ENCODE measurements at regions not wholly inside any gene's neighbourhood (a gene's known extent, or its start where the extent isn't known, plus 50 kb on each side); places are given as distances from the start of the nearest gene placed in this dataset.

DNA sequence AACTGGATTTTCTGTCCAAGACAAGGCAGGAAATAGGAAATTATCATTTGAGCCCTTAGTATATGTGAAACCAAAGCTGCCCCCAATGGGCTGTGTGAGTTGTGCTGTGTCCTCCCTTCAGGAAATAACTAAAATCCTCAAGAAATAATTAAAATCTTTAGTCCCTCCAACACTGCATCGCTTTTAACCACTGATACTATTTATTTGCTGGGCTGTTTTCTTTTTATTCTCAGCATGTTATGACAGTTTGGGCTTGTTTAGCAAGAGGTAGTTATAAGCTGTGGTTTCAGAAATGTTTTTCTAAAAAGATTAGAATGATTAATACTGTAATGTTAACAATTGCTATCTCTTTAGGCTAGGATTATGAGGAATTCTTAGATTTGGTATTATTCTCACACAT is 187.0 kb upstream of the KCNN2 start:
- TF ChIP-seq, protein P1, sequence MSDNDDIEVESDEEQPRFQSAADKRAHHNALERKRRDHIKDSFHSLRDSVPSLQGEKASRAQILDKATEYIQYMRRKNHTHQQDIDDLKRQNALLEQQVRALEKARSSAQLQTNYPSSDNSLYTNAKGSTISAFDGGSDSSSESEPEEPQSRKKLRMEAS (IDR thresholded peaks at IDR 0.05), result no peak
- TF ChIP-seq, protein P2, sequence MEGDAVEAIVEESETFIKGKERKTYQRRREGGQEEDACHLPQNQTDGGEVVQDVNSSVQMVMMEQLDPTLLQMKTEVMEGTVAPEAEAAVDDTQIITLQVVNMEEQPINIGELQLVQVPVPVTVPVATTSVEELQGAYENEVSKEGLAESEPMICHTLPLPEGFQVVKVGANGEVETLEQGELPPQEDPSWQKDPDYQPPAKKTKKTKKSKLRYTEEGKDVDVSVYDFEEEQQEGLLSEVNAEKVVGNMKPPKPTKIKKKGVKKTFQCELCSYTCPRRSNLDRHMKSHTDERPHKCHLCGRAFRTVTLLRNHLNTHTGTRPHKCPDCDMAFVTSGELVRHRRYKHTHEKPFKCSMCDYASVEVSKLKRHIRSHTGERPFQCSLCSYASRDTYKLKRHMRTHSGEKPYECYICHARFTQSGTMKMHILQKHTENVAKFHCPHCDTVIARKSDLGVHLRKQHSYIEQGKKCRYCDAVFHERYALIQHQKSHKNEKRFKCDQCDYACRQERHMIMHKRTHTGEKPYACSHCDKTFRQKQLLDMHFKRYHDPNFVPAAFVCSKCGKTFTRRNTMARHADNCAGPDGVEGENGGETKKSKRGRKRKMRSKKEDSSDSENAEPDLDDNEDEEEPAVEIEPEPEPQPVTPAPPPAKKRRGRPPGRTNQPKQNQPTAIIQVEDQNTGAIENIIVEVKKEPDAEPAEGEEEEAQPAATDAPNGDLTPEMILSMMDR (IDR thresholded peaks at IDR 0.05 in 2 of 3, conservative IDR thresholded peaks at IDR 0.05 in 1 of 3; ENCODE audit: borderline replicate concordance in 1 of 3, insufficient read depth in 1 of 3, low read depth in 2 of 3, low read length in 2 of 3), result no peak
- TF ChIP-seq POLR2AphosphoS5 (IDR thresholded peaks at IDR 0.05; ENCODE audit: low read depth, low read length) (no peak), EZH2 (IDR thresholded peaks at IDR 0.05) (no peak), CEBPB (IDR thresholded peaks at IDR 0.05; ENCODE audit: low read depth) (no peak)
- TF ChIP-seq, protein P3, sequence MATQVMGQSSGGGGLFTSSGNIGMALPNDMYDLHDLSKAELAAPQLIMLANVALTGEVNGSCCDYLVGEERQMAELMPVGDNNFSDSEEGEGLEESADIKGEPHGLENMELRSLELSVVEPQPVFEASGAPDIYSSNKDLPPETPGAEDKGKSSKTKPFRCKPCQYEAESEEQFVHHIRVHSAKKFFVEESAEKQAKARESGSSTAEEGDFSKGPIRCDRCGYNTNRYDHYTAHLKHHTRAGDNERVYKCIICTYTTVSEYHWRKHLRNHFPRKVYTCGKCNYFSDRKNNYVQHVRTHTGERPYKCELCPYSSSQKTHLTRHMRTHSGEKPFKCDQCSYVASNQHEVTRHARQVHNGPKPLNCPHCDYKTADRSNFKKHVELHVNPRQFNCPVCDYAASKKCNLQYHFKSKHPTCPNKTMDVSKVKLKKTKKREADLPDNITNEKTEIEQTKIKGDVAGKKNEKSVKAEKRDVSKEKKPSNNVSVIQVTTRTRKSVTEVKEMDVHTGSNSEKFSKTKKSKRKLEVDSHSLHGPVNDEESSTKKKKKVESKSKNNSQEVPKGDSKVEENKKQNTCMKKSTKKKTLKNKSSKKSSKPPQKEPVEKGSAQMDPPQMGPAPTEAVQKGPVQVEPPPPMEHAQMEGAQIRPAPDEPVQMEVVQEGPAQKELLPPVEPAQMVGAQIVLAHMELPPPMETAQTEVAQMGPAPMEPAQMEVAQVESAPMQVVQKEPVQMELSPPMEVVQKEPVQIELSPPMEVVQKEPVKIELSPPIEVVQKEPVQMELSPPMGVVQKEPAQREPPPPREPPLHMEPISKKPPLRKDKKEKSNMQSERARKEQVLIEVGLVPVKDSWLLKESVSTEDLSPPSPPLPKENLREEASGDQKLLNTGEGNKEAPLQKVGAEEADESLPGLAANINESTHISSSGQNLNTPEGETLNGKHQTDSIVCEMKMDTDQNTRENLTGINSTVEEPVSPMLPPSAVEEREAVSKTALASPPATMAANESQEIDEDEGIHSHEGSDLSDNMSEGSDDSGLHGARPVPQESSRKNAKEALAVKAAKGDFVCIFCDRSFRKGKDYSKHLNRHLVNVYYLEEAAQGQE (IDR thresholded peaks at IDR 0.05; ENCODE audit: low read depth), result no peak
